GM21825 (cell line): ENCODE measurements at regions not wholly inside any gene's neighbourhood (a gene's known extent, or its start where the extent isn't known, plus 50 kb on each side); places are given as distances from the start of the nearest gene placed in this dataset.

ENCODE experiments used
- ATAC-seq: cut with Tn5 transposase; IDR thresholded peaks from one replicate; pipeline ENCODE4 v1.9.1; 2021; ENCODE audit warnings: mild to moderate bottlenecking, moderate library complexity; ENCODE audit not compliant: unreplicated experiment

- ATAC-seq, result no peak
These were observed 714.1 kb downstream of the DHX35 start for GRCh38 chr20:39676241-39676640.

GRCh38 chr20:39674842-39675241 is 712.7 kb downstream of the DHX35 start:
- ATAC-seq, result no peak

GRCh38 chr20:39670988-39671387 is 708.8 kb downstream of the DHX35 start:
- no peak for ATAC-seq

GRCh38 chr20:39669659-39670058 is 707.5 kb downstream of the DHX35 start:
- no peak for ATAC-seq

- ATAC-seq, result no peak
These were observed 705.9 kb downstream of the DHX35 start for GRCh38 chr20:39668038-39668437.

- no peak for ATAC-seq
These were observed 699.7 kb downstream of the DHX35 start for GRCh38 chr20:39661833-39662232.

GRCh38 chr20:39660965-39661364 is 698.8 kb downstream of the DHX35 start:
- no peak for ATAC-seq

GRCh38 chr20:39660226-39660625 is 698.1 kb downstream of the DHX35 start:
- ATAC-seq, result no peak

- no peak for ATAC-seq
These were observed 696.7 kb downstream of the DHX35 start for GRCh38 chr20:39658662-39659409.

- no peak for ATAC-seq
These were observed 692.0 kb downstream of the DHX35 start for GRCh38 chr20:39654171-39654570.

- no peak for ATAC-seq
These were observed 689.6 kb downstream of the DHX35 start for GRCh38 chr20:39651645-39652325.

- no peak for ATAC-seq
These were observed 684.8 kb downstream of the DHX35 start for GRCh38 chr20:39646874-39647413.

GRCh38 chr20:39645131-39645530 is 683.0 kb downstream of the DHX35 start:
- ATAC-seq, result no peak

GRCh38 chr20:39643292-39643691 is 681.1 kb downstream of the DHX35 start:
- ATAC-seq, result no peak

- no peak for ATAC-seq
These were observed 679.3 kb downstream of the DHX35 start for GRCh38 chr20:39641423-39641822.

- no peak for ATAC-seq
These were observed 678.0 kb downstream of the DHX35 start for GRCh38 chr20:39640147-39640546.

- ATAC-seq, result no peak
These were observed 676.6 kb downstream of the DHX35 start for GRCh38 chr20:39638731-39639130.

- no peak for ATAC-seq
These were observed 671.5 kb downstream of the DHX35 start for GRCh38 chr20:39633689-39634088.

GRCh38 chr20:39632757-39633156 is 670.6 kb downstream of the DHX35 start:
- no peak for ATAC-seq

GRCh38 chr20:39632176-39632575 is 670.0 kb downstream of the DHX35 start:
- ATAC-seq, result no peak

GRCh38 chr20:39631557-39631956 is 669.4 kb downstream of the DHX35 start:
- no peak for ATAC-seq

- ATAC-seq, result no peak
These were observed 668.2 kb downstream of the DHX35 start for GRCh38 chr20:39630215-39630908.
